Lung (tissue), 11 donors: ENCODE measurements at regions not wholly inside any gene's neighbourhood (a gene's known extent, or its start where the extent isn't known, plus 50 kb on each side); places are given as distances from the start of the nearest gene placed in this dataset.

Experiments used
- ATAC-seq: fragments of 200-7000 bp; cut with Tn5 transposase; one replicate; pipeline ENCODE4 v1.9.1; 2020; ENCODE audit warnings: moderate number of reproducible peaks; ENCODE audit not compliant: insufficient read depth, low FRiP score
- DNase-seq, 3 donors: peaks; one replicate each; pipeline ENCODE4 v3.0.0-alpha.2; 2013 to 2017
- H3K27ac ChIP-seq, 2 donors: one replicate each; pipeline ENCODE4 v1.5.1; 2013; ENCODE audit warnings: mild to moderate bottlenecking in 2 of 2, moderate library complexity in 2 of 2, control low read depth in 1 of 2, inconsistent platforms in 1 of 2, low read depth in 1 of 2, low read length in 1 of 2
- H3K27me3 ChIP-seq, 3 donors: one replicate each; pipeline ENCODE4 v1.5.1; 2013; ENCODE audit warnings: low read length in 2 of 3; ENCODE audit not compliant: control insufficient read depth in 3 of 3, insufficient read depth in 3 of 3
- H3K36me3 ChIP-seq, 4 donors: one replicate each; pipeline ENCODE4 v1.5.1; 2013; ENCODE audit warnings: low read length in 4 of 4, mild to moderate bottlenecking in 1 of 4, moderate library complexity in 1 of 4; ENCODE audit not compliant: control insufficient read depth in 4 of 4, insufficient read depth in 4 of 4
- H3K4me1 ChIP-seq, 5 donors: one replicate each; pipeline ENCODE4 v1.5.1; 2013; ENCODE audit warnings: low read length in 5 of 5, mild to moderate bottlenecking in 2 of 5, moderate library complexity in 1 of 5; ENCODE audit not compliant: control insufficient read depth in 5 of 5, insufficient read depth in 5 of 5
- H3K4me3 ChIP-seq: one replicate; pipeline ENCODE4 v1.5.1; 2013; ENCODE audit warnings: mild to moderate bottlenecking, control low read depth, moderate library complexity
- H3K9ac ChIP-seq, 2 donors: one replicate each; pipeline ENCODE4 v1.5.1; 2013; ENCODE audit warnings: low read length in 2 of 2, control low read depth in 1 of 2; ENCODE audit not compliant: insufficient read depth in 1 of 2
- H3K9me3 ChIP-seq, 4 donors: one replicate each; pipeline ENCODE4 v1.5.1; 2013; ENCODE audit warnings: low read length in 3 of 4, mild to moderate bottlenecking in 1 of 4, moderate library complexity in 1 of 4; ENCODE audit not compliant: control insufficient read depth in 4 of 4, insufficient read depth in 3 of 4
- CTCF ChIP-seq: IDR thresholded peaks from 2 replicates; pipeline ENCODE4 v1.5.1; 2012; ENCODE audit warnings: mild to moderate bottlenecking; ENCODE audit errors: control extremely low read depth, extremely low read depth
- WGBS, 2 donors: extraction: QIAGEN DNeasy Blood & Tissue Kit; methylation state at CpG; one replicate each; pipeline ENCODE4 v1.1.7; 2013; 5-methylcytosine and 5-hydroxymethylcytosine counted together
- donor health status: control.
- donor health status: control.
- donor health status: Bipolar disorder and iron deficiency.
- donor health status: healthy.
- donor health status: DM: yes; HTN: yes; CAD: no.

- Histone ChIP-seq H3K4me1 (peaks cover 0 to 7% (median 0%) of the 10 kb centered on the region in 5 donors), H3K9me3 (no peaks in the 10 kb centered on the region), H3K4me3 (no peak overlapping the region), H3K27ac (no peak overlapping the region), H3K36me3 (no peaks in the 10 kb centered on the region), H3K27me3 (no peaks in the 10 kb centered on the region), H3K9ac (no peak overlapping the region)
- DNase-seq (no peak), ATAC-seq (no peak)
- TF ChIP-seq CTCF = no peak
These were observed 82.8 kb upstream of the CPO start for GRCh38 chr2:206856513-206856912.

GRCh38 chr2:206858687-206859329, 80.5 kb upstream of the CPO start:
- no peak for TF ChIP-seq CTCF
- no peaks in the 10 kb centered on the region for H3K27me3 ChIP-seq
- WGBS, 2 donors = 56 to 62% methylated on average over 4 of the region's 4 CpGs
- DNase-seq (no peak), ATAC-seq (no peak)
- no peak overlapping the region for H3K9ac ChIP-seq
- H3K4me1 ChIP-seq = peaks cover 0 to 7% (median 0%) of the 10 kb centered on the region in 5 donors
- no peaks in the 10 kb centered on the region for H3K36me3 ChIP-seq
- H3K9me3 ChIP-seq = no peaks in the 10 kb centered on the region
- H3K27ac ChIP-seq = no peak overlapping the region
- H3K4me3 ChIP-seq = no peak overlapping the region

- no peaks in the 10 kb centered on the region for H3K9me3 ChIP-seq
- no peak overlapping the region for H3K4me3 ChIP-seq
- WGBS, 2 donors = 69 to 73% methylated on average over 5 of the region's 5 CpGs
- no peaks in the 10 kb centered on the region for H3K27me3 ChIP-seq
- ATAC-seq = no peak
- no peak for DNase-seq
- H3K9ac ChIP-seq = no peak overlapping the region
- H3K27ac ChIP-seq = no peak overlapping the region
- H3K36me3 ChIP-seq = no peaks in the 10 kb centered on the region
- H3K4me1 ChIP-seq = peaks cover 0 to 7% (median 0%) of the 10 kb centered on the region in 5 donors
- TF ChIP-seq CTCF = no peak
These were observed 80.0 kb upstream of the CPO start for GRCh38 chr2:206859330-206859739.

GRCh38 chr2:206863196-206863595, 76.1 kb upstream of the CPO start:
- Histone ChIP-seq H3K27me3 (no peaks in the 10 kb centered on the region), H3K4me1 (no peaks in the 10 kb centered on the region), H3K9me3 (no peaks in the 10 kb centered on the region), H3K36me3 (no peaks in the 10 kb centered on the region), H3K9ac (no peak overlapping the region), H3K27ac (no peak overlapping the region), H3K4me3 (no peak overlapping the region)
- DNase-seq = no peak
- no peak for ATAC-seq
- no peak for TF ChIP-seq CTCF
- 81 to 83% methylated on average over 3 of the region's 3 CpGs for WGBS, 2 donors
